DOHH2 (cell line): ENCODE measurements at regions not wholly inside any gene's neighbourhood (a gene's known extent, or its start where the extent isn't known, plus 50 kb on each side); places are given as distances from the start of the nearest gene placed in this dataset.

Experiments
- EZH2phosphoT487 ChIP-seq: fragments of 200-600 bp; sonication (generic); IDR thresholded peaks from 2 replicates; pipeline ENCODE4 v1.6.1; 2017; ENCODE audit warnings: borderline replicate concordance, mild to moderate bottlenecking, antibody characterized with exemption, low read length, moderate library complexity, mixed read lengths
- TF ChIP-seq, protein P1 (sequence below): fragments of 200-600 bp; sonication (generic); IDR thresholded peaks from one replicate; pipeline ENCODE4 v1.5.1; 2014; ENCODE audit warnings: antibody characterized with exemption, mild to moderate bottlenecking, low read depth, low read length; ENCODE audit not compliant: poor library complexity, severe bottlenecking

DNA sequence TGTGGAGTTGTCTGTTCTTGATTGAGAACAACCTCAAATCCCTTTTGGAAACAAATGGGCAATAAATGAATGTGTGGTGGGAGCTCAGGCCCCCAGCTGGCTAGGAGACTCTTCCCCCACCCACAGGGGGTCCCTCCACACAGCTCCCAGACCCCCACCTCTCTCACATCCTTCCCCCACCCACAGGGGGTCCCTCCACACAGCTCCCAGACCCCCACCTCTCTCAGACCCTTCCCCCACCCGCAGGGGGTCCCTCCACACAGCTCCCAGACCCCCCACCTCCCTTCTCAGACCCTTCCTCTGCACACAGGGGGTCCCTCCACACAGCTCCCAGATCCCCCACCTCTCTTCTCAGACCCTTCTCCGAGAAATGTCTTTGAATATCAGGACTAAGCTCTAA is 79.0 kb upstream of the CTDP1 start:
- TF ChIP-seq, protein P1, sequence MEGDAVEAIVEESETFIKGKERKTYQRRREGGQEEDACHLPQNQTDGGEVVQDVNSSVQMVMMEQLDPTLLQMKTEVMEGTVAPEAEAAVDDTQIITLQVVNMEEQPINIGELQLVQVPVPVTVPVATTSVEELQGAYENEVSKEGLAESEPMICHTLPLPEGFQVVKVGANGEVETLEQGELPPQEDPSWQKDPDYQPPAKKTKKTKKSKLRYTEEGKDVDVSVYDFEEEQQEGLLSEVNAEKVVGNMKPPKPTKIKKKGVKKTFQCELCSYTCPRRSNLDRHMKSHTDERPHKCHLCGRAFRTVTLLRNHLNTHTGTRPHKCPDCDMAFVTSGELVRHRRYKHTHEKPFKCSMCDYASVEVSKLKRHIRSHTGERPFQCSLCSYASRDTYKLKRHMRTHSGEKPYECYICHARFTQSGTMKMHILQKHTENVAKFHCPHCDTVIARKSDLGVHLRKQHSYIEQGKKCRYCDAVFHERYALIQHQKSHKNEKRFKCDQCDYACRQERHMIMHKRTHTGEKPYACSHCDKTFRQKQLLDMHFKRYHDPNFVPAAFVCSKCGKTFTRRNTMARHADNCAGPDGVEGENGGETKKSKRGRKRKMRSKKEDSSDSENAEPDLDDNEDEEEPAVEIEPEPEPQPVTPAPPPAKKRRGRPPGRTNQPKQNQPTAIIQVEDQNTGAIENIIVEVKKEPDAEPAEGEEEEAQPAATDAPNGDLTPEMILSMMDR, result no peak
- TF ChIP-seq EZH2phosphoT487, result no peak
